GM12878 (cell line): ENCODE measurements at regions not wholly inside any gene's neighbourhood (a gene's known extent, or its start where the extent isn't known, plus 50 kb on each side); places are given as distances from the start of the nearest gene placed in this dataset.

Experiments
- ATAC-seq: fragments of 200-7000 bp; cut with Tn5 transposase; 3 replicates; pipeline ENCODE4 v1.9.1; 2020; ENCODE audit warnings: mild to moderate bottlenecking, moderate library complexity
- BruUV-seq: library from RNA; stranded (reverse); fragments of 400-500 nt; replicated peaks from 2 replicates; lab custom pipeline; 2021; lab: Mats Ljungman, UMichigan
- CTCF ChIA-PET: fragments of 300-600 bp; sonication (Branson Sonifier 250); formaldehyde crosslinking; extraction: SDS; loops from one replicate; lab custom pipeline; 2021; ENCODE audit warnings: inconsistent platforms; lab: Yijun Ruan, JAX
- POLR2A ChIA-PET: fragments of 350-600 bp; formaldehyde crosslinking; extraction: SDS; loops from one replicate; lab custom pipeline; 2021; ENCODE audit warnings: inconsistent platforms; lab: Charles Lee
- RAD21 ChIA-PET: fragments of 300-600 bp; sonication (Branson Sonifier 250); formaldehyde crosslinking; loops from one replicate; lab custom pipeline; 2023; ENCODE audit warnings: antibody characterized with exemption; ENCODE audit not compliant: unreplicated experiment; lab: Charles Lee
- SMC1A ChIA-PET: fragments of 300-600 bp; sonication (Branson Sonifier 250); formaldehyde crosslinking; loops from one replicate; lab custom pipeline; 2023; ENCODE audit not compliant: unreplicated experiment, uncharacterized antibody; lab: Charles Lee
- DNase-seq: peaks from one replicate; pipeline ENCODE4 v3.0.0-alpha.2; 2011; ENCODE audit warnings: low read depth, low spot score
- FAIRE-seq: peaks from 3 replicates; lab custom pipeline; 2011; peaks lifted over from hg19 to GRCh38; lab: Jason Lieb, UNC
- H2AFZ ChIP-seq: 2 replicates; pipeline ENCODE4 v1.6.0; 2011; ENCODE audit warnings: low read depth, low read length, control low read depth; ENCODE audit not compliant: control insufficient read depth
- H3K27ac ChIP-seq: 2 replicates; pipeline ENCODE4 v1.5.1; 2011; ENCODE audit warnings: control low read depth; ENCODE audit not compliant: control insufficient read depth, insufficient read depth
- H3K27me3 ChIP-seq, 2 experiments: replicated peaks in 1 of 2; 2 replicates each; pipeline versions ENCODE4 v1.6.0 to v1.6.1; 2011; ENCODE audit warnings: low read length in 1 of 2; ENCODE audit not compliant: control insufficient read depth in 2 of 2, insufficient read depth in 2 of 2
- H3K36me3 ChIP-seq, 2 experiments: 2 replicates each; pipeline ENCODE4 v1.5.1; 2011; ENCODE audit warnings: low read length in 1 of 2; ENCODE audit not compliant: control insufficient read depth in 2 of 2, insufficient read depth in 2 of 2
- H3K4me1 ChIP-seq: 2 replicates; pipeline ENCODE4 v1.6.1; 2011; ENCODE audit warnings: mild to moderate bottlenecking, low read length, moderate library complexity, mixed read lengths; ENCODE audit not compliant: control insufficient read depth, insufficient read depth
- H3K4me2 ChIP-seq: 2 replicates; pipeline ENCODE4 v1.6.0; 2011; ENCODE audit warnings: control low read depth; ENCODE audit not compliant: control insufficient read depth, insufficient read depth
- H3K4me3 ChIP-seq: fragments of 200-600 bp; sonication (generic); 2 replicates; pipeline ENCODE4 v1.5.1; 2016
- H3K79me2 ChIP-seq: 2 replicates; pipeline ENCODE4 v1.6.0; 2011; ENCODE audit warnings: low read length; ENCODE audit not compliant: control insufficient read depth, insufficient read depth
- H3K9ac ChIP-seq: 2 replicates; pipeline ENCODE4 v1.8.0; 2011; ENCODE audit warnings: low read length, control low read depth, mixed read lengths; ENCODE audit not compliant: control insufficient read depth, insufficient read depth
- H3K9me3 ChIP-seq: replicated peaks from 3 replicates; pipeline ENCODE4 v1.5.1; 2011; ENCODE audit warnings: mild to moderate bottlenecking, low read length; ENCODE audit not compliant: control insufficient read depth, insufficient read depth
- H4K20me1 ChIP-seq: 2 replicates; pipeline ENCODE4 v1.6.0; 2011; ENCODE audit not compliant: control insufficient read depth, insufficient read depth
- BCL3 ChIP-seq: IDR thresholded peaks from 2 replicates; pipeline ENCODE4 v1.6.1; 2011; ENCODE audit warnings: borderline replicate concordance, low read depth, mild to moderate bottlenecking, moderate library complexity, low read length; ENCODE audit not compliant: insufficient read depth, poor library complexity, severe bottlenecking
- ZNF207 ChIP-seq: fragments of 450-650 bp; IDR thresholded peaks from 2 replicates; pipeline ENCODE4 v1.6.1; 2014; ENCODE audit warnings: antibody characterized with exemption, mild to moderate bottlenecking, borderline replicate concordance
- WGBS: methylation state at CpG from one replicate; pipeline ENCODE4 v1.1.6; 2016; ENCODE audit warnings: low lambda C conversion rate; ENCODE audit not compliant: insufficient replicate concordance, insufficient coverage; ENCODE audit errors: missing lambda C conversion rate; 5-methylcytosine and 5-hydroxymethylcytosine counted together
- in situ Hi-C: fragments of 300-500 bp; cut with MboI; formaldehyde crosslinking; loops from 9 replicates; pipeline ENCODE4 v1.14.3; 2018; ENCODE audit warnings: mixed read lengths
- intact Hi-C: fragments of 100-400 bp; cut with micrococcal nuclease; formaldehyde crosslinking; loops from one replicate; pipeline ENCODE4 v1.14.2; 2022; ENCODE audit not compliant: unreplicated experiment
- TF ChIP-seq, protein P1 (sequence below), 3 experiments: IDR thresholded peaks in 2 of 3; conservative IDR thresholded peaks in 1 of 3; 2 replicates each; pipeline ENCODE4 v1.5.1; 2011; ENCODE audit warnings: low read depth in 3 of 3, low read length in 3 of 3, mild to moderate bottlenecking in 3 of 3, control low read depth in 2 of 3, moderate library complexity in 2 of 3, inconsistent platforms in 1 of 3, mixed read lengths in 1 of 3; ENCODE audit not compliant: control insufficient read depth in 2 of 3, insufficient read depth in 1 of 3; ENCODE audit errors: extremely low read depth in 1 of 3

- Histone ChIP-seq H4K20me1 (no peaks in the 10 kb centered on the region), H3K27ac (no peak overlapping the region)
- RAD21 ChIA-PET, result no interaction called here
- 26% methylated on average over 2 of the region's 2 CpGs for WGBS
- TF ChIP-seq, protein P1, sequence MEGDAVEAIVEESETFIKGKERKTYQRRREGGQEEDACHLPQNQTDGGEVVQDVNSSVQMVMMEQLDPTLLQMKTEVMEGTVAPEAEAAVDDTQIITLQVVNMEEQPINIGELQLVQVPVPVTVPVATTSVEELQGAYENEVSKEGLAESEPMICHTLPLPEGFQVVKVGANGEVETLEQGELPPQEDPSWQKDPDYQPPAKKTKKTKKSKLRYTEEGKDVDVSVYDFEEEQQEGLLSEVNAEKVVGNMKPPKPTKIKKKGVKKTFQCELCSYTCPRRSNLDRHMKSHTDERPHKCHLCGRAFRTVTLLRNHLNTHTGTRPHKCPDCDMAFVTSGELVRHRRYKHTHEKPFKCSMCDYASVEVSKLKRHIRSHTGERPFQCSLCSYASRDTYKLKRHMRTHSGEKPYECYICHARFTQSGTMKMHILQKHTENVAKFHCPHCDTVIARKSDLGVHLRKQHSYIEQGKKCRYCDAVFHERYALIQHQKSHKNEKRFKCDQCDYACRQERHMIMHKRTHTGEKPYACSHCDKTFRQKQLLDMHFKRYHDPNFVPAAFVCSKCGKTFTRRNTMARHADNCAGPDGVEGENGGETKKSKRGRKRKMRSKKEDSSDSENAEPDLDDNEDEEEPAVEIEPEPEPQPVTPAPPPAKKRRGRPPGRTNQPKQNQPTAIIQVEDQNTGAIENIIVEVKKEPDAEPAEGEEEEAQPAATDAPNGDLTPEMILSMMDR (IDR thresholded peaks at IDR 0.05 in 2 of 3, conservative IDR thresholded peaks at IDR 0.05 in 1 of 3; ENCODE audit: control insufficient read depth in 2 of 3, extremely low read depth in 1 of 3, insufficient read depth in 1 of 3, low read depth in 3 of 3, low read length in 3 of 3), result peak in 1 of 3 experiments; percentile 15; a peak in 1 of 6 replicates
- no peak for TF ChIP-seq BCL3
- TF ChIP-seq, all 136 proteins: peak for 1
- Histone ChIP-seq H3K9ac (no peak overlapping the region), H3K4me1 (no peaks in the 10 kb centered on the region), H3K27me3 (no peaks in the 10 kb centered on the region), H3K4me2 (no peak overlapping the region), H3K36me3 (no peaks in the 10 kb centered on the region), H3K9me3 (no peaks in the 10 kb centered on the region), H3K4me3 (no peak overlapping the region), H2AFZ (no peak overlapping the region), H3K79me2 (no peaks in the 10 kb centered on the region)
- ChIA-PET SMC1A (interaction anchor here (1.0 kb wide), 1 partner anchor 50 kb away, joined by 3 read pairs; no protein-coding TSS in a partner anchor), POLR2A (no interaction called here), CTCF (interaction anchor here (0.7 kb wide), 1 partner anchor 9 kb away, joined by 3 read pairs; no protein-coding TSS in a partner anchor)
- peak; percentile 50; the same call in 1 of the 3 replicates for ATAC-seq
- no TSS peak for BruUV-seq
- intact Hi-C loops, result no loop called here
- no peak for FAIRE-seq
- in situ Hi-C loops, result no loop called here
- DNase-seq, result no peak
These were observed 775.6 kb downstream of the ROBO2 start for GRCh38 chr3:77815467-77815866.

DNA sequence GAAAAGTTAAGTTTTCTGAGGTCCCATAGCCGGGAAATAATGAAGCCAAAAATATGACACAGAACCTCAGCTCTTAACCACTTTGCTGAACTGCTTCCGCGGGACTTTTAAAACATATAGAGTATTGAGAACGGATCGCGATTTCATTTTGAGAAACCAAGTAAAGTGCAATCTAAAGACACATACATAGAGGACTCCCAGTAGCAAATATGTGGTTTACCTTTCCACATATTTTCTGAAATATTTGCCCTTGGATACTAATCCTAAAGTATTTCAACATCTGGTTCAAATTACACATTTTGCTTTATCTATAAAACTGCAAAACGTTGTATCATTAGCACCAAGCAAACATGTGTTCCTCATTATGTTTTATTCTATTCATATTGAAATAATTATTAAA, 776.5 kb downstream of the ROBO2 start:
- no peak for FAIRE-seq

More for the DNA sequence above, 776.5 kb downstream of the ROBO2 start:
- no peak overlapping the region for H3K4me2 ChIP-seq
- POLR2A ChIA-PET, result no interaction called here
- no peaks in the 10 kb centered on the region for H3K9me3 ChIP-seq
- CTCF ChIA-PET, result no interaction called here
- no peaks in the 10 kb centered on the region for H3K4me1 ChIP-seq
- H3K4me3 ChIP-seq, result no peak overlapping the region
- H3K27ac ChIP-seq, result no peak overlapping the region
- WGBS, result 50% methylated on average over 7 of the region's 7 CpGs
- H3K36me3 ChIP-seq, result no peaks in the 10 kb centered on the region
- in situ Hi-C loops, result no loop called here
- no peak overlapping the region for H2AFZ ChIP-seq
- no peak for ATAC-seq
- RAD21 ChIA-PET, result no interaction called here
- no peak overlapping the region for H3K9ac ChIP-seq
- H3K27me3 ChIP-seq, result no peaks in the 10 kb centered on the region
- SMC1A ChIA-PET, result no interaction called here
- H4K20me1 ChIP-seq, result no peaks in the 10 kb centered on the region
- no peak for TF ChIP-seq ZNF207
- intact Hi-C loops, result no loop called here
- no TSS peak for BruUV-seq
- H3K79me2 ChIP-seq, result no peaks in the 10 kb centered on the region
- no peak for DNase-seq
